Stomach (tissue), 8 donors: ENCODE measurements at regions not wholly inside any gene's neighbourhood (a gene's known extent, or its start where the extent isn't known, plus 50 kb on each side); places are given as distances from the start of the nearest gene placed in this dataset.
A peak's percentile ranks its signal among the peaks of the same experiment; 100 is the strongest.

Experiments used
- DNase-seq, 2 donors: peaks; one replicate each; pipeline versions ENCODE4 v3.0.0 to v3.0.0-alpha.2; 2013 to 2019
- H3K27ac ChIP-seq, 5 donors: fragments of 200-600 bp in 4 of 5; sonication (generic) in 4 of 5; one replicate each; pipeline ENCODE4 v1.5.1; 2013 to 2019; ENCODE audit warnings: mild to moderate bottlenecking in 1 of 5, moderate library complexity in 1 of 5
- H3K27me3 ChIP-seq, 3 donors: fragments of 200-600 bp; sonication (generic); one replicate each; pipeline ENCODE4 v1.5.1; 2017 to 2019; ENCODE audit warnings: mixed run types in 1 of 3
- H3K36me3 ChIP-seq, 4 donors: fragments of 200-600 bp; sonication (generic); 1 replicate in 3 of 4; 2 replicates in 1 of 4; pipeline ENCODE4 v1.5.1; 2016 to 2019
- H3K4me1 ChIP-seq, 4 donors: fragments of 200-600 bp; sonication (generic); one replicate each; pipeline ENCODE4 v1.5.1; 2016 to 2019
- H3K4me3 ChIP-seq, 4 donors: fragments of 200-600 bp; sonication (generic) in 3 of 4; one replicate each; pipeline ENCODE4 v1.5.1; 2016 to 2019; ENCODE audit warnings: mild to moderate bottlenecking in 1 of 4
- H3K9me3 ChIP-seq, 4 donors: fragments of 200-600 bp; sonication (generic); one replicate each; pipeline ENCODE4 v1.5.1; 2016 to 2019
- EP300 ChIP-seq: sonication (generic); formaldehyde crosslinking; IDR thresholded peaks from one replicate; pipeline ENCODE4 v1.6.1; 2017; ENCODE audit warnings: antibody characterized with exemption
- POLR2A ChIP-seq, 4 donors: fragments of 450-650 bp; IDR thresholded peaks; one replicate each; pipeline ENCODE4 v1.6.1; 2016; ENCODE audit warnings: antibody characterized with exemption in 4 of 4, control low read depth in 2 of 4, mild to moderate bottlenecking in 1 of 4, moderate library complexity in 1 of 4
- POLR2AphosphoS5 ChIP-seq, 3 donors: sonication (generic); formaldehyde crosslinking; IDR thresholded peaks; one replicate each; pipeline ENCODE4 v1.6.1; 2016; ENCODE audit warnings: antibody characterized with exemption in 3 of 3
- WGBS, 5 donors: extraction: QIAGEN DNeasy Blood & Tissue Kit in 3 of 5; methylation state at CpG; one replicate each; pipeline versions ENCODE4 v1.1.5 to v1.1.7; 2013 to 2018; 5-methylcytosine and 5-hydroxymethylcytosine counted together
- intact Hi-C: fragments of 100-400 bp; cut with DNase I; formaldehyde crosslinking; loops from one replicate; pipeline ENCODE4 v1.15.1; 2023; ENCODE audit warnings: low total_unique reads
- TF ChIP-seq, protein P1 (sequence below), 7 experiments: fragments of 450-650 bp in 4 of 7; fragments of 200-600 bp in 3 of 7; sonication (generic) in 3 of 7; IDR thresholded peaks; one replicate each; pipeline ENCODE4 v1.5.1; 2016 to 2019; ENCODE audit warnings: antibody characterized with exemption in 7 of 7, control low read depth in 2 of 7, mild to moderate bottlenecking in 1 of 7
- donor health status: healthy with polysubstance abuse.
- donor health status: Bipolar disorder and iron deficiency.
- donor health status: healthy.

DNA sequence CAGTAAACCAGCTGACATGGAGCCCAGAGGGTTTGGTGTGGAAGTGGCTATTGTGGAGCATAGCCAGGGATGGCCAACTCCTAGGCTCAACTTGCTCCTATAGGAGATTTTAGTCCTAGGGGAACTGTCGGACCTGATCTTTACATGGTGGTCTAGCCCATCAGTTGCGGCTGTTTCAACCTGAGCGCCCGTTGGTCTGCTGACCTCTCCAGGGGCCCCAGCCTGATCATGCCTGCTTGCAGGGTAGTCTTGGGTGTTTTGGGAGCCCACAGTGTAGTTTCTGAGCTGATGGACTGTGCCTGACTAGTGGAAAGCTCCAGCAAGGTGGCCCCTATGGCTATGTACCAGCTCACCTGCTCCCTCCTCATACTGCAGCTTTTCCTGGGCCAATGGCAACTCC, 597.0 kb downstream of the IQCM start:
- no peak for TF ChIP-seq EP300
- TF ChIP-seq POLR2AphosphoS5 (IDR thresholded peaks at IDR 0.05): no peak
- TF ChIP-seq, protein P1, sequence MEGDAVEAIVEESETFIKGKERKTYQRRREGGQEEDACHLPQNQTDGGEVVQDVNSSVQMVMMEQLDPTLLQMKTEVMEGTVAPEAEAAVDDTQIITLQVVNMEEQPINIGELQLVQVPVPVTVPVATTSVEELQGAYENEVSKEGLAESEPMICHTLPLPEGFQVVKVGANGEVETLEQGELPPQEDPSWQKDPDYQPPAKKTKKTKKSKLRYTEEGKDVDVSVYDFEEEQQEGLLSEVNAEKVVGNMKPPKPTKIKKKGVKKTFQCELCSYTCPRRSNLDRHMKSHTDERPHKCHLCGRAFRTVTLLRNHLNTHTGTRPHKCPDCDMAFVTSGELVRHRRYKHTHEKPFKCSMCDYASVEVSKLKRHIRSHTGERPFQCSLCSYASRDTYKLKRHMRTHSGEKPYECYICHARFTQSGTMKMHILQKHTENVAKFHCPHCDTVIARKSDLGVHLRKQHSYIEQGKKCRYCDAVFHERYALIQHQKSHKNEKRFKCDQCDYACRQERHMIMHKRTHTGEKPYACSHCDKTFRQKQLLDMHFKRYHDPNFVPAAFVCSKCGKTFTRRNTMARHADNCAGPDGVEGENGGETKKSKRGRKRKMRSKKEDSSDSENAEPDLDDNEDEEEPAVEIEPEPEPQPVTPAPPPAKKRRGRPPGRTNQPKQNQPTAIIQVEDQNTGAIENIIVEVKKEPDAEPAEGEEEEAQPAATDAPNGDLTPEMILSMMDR (IDR thresholded peaks at IDR 0.05): no peak
- TF ChIP-seq POLR2A (IDR thresholded peaks at IDR 0.05): no peak
- no peaks in the 10 kb centered on the region for H3K27me3 ChIP-seq
- WGBS, 5 donors: 89 to 100% (median 93%) methylated on average over 1 to 4 of the region's 4 CpGs

GRCh38 chr4:149214301-149214700, 601.3 kb downstream of the IQCM start:
- no peak for TF ChIP-seq POLR2A (IDR thresholded peaks at IDR 0.05)
- peaks cover 0 to 13% (median 6%) of the 10 kb centered on the region in 4 donors for H3K9me3 ChIP-seq
- no peak overlapping the region for H3K4me3 ChIP-seq
- H3K36me3 ChIP-seq: no peaks in the 10 kb centered on the region
- no peak overlapping the region for H3K27ac ChIP-seq
- no peaks in the 10 kb centered on the region for H3K4me1 ChIP-seq
- no peak for DNase-seq
- no peaks in the 10 kb centered on the region for H3K27me3 ChIP-seq
- intact Hi-C loops: no loop called here

More for the DNA sequence above, 597.0 kb downstream of the IQCM start:
- no peaks in the 10 kb centered on the region for H3K36me3 ChIP-seq
- H3K4me1 ChIP-seq: no peaks in the 10 kb centered on the region
- no peak overlapping the region for H3K4me3 ChIP-seq
- H3K9me3 ChIP-seq: peaks cover 10 to 38% (median 23%) of the 10 kb centered on the region in 4 donors
- no peak for DNase-seq
- intact Hi-C loops: no loop called here
- no peak overlapping the region for H3K27ac ChIP-seq

DNA sequence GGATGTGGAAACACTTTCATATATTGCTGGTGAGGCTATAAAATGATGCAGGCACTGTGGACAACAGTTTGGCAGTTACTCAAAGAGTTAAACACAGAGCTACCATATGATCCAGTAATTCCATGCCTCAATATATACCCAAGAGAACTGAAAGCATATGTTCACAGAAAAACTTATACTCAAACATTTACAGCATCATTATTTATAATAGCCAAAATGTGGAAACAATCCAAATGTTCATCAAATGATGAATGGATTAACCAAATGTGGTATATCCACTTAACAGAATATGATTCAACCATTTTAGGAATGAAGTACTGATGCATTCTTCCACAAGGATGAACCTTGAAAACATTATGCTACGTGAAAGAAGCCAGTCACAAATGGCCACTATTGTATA, 603.8 kb downstream of the IQCM start:
- H3K9me3 ChIP-seq: no peaks in the 10 kb centered on the region
- intact Hi-C loops: no loop called here
- no peak overlapping the region for H3K27ac ChIP-seq
- H3K36me3 ChIP-seq: no peaks in the 10 kb centered on the region
- H3K27me3 ChIP-seq: no peaks in the 10 kb centered on the region
- no peaks in the 10 kb centered on the region for H3K4me1 ChIP-seq
- H3K4me3 ChIP-seq: no peak overlapping the region
- DNase-seq: no peak
- TF ChIP-seq POLR2AphosphoS5 (IDR thresholded peaks at IDR 0.05): no peak
- TF ChIP-seq, protein P1 (IDR thresholded peaks at IDR 0.05): no peak
- TF ChIP-seq EP300: no peak
- no peak for TF ChIP-seq POLR2A (IDR thresholded peaks at IDR 0.05)
- WGBS, 5 donors: 68 to 84% (median 73%) methylated on average over 1 of the region's 1 CpG

DNA sequence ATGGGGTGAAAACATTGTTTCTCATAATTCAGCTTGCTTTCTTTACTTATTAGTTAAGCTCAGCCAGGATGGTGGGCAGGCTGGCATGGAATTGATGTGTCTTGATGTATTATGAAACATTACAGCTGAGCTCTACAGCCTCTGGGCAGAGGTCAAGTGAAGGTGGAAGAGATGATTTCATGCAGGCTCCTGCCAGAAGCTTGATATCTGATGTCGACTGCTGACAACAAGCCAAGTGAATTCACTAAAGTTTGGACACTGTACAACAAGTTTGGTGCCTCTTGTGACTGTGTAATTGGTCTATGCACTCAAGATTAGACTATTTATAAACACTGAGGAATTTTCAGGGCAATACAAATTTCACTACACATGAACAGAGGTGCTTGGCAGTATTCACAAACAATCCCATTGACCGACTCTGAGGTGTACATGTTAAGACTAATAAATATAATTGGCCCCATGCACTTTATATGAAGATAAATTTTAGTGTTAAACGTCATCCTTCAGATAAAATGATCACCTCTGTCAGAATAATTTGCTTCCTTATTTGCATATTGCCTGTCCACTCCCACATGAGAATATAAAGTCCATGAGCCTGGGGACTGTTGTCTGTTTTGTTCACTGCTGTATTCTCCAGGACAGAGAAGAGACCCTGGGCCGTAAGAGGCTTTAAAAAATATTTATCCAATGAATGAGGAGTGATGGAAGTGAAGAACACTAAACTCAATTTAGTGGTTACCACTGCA, 612.2 kb downstream of the IQCM start:
- H3K9me3 ChIP-seq: no peaks in the 10 kb centered on the region

More for the DNA sequence above, 612.2 kb downstream of the IQCM start:
- TF ChIP-seq EP300 (no peak), POLR2AphosphoS5 (IDR thresholded peaks at IDR 0.05) (no peak), POLR2A (IDR thresholded peaks at IDR 0.05) (no peak)
- TF ChIP-seq, protein P1 (IDR thresholded peaks at IDR 0.05): no peak
- Histone ChIP-seq H3K4me1 (no peaks in the 10 kb centered on the region), H3K4me3 (no peak overlapping the region), H3K27ac (no peak overlapping the region), H3K27me3 (no peaks in the 10 kb centered on the region), H3K36me3 (no peaks in the 10 kb centered on the region)
- peak in 1 of 2 donors; percentile 21 for DNase-seq
- 39 to 53% (median 47%) methylated on average over 4 of the region's 4 CpGs for WGBS, 5 donors
- intact Hi-C loops: no loop called here
